HG03159 (cell line): ENCODE measurements at regions not wholly inside any gene's neighbourhood (a gene's known extent, or its start where the extent isn't known, plus 50 kb on each side); places are given as distances from the start of the nearest gene placed in this dataset.
A peak's percentile ranks its signal among the peaks of the same experiment; 100 is the strongest.

ENCODE experiments used
- ATAC-seq: cut with Tn5 transposase; IDR thresholded peaks from one replicate; pipeline ENCODE4 v1.9.1; 2021; ENCODE audit warnings: mild to moderate bottlenecking, moderate library complexity; ENCODE audit not compliant: unreplicated experiment

DNA sequence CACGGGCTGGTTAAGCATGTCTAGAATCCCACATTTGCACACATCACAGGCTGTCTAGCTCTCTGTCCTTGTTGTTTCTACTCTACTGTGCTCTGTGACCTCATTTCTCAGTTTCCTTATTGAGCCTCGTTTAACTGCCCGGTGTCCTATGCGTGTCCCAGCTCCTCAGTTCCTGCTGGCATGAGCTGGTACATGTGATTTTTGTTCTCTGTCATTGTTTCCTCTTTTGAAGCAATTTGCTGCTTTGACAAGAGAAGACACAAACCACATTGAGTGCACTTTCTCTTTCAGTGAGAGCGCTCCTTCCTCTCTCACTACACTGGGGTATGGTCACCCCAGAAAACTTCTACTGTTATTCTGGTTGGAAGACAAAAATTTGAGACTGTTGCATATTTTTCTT, 563.5 kb downstream of the PDCD6IP start:
- peak; percentile 97 for ATAC-seq

DNA sequence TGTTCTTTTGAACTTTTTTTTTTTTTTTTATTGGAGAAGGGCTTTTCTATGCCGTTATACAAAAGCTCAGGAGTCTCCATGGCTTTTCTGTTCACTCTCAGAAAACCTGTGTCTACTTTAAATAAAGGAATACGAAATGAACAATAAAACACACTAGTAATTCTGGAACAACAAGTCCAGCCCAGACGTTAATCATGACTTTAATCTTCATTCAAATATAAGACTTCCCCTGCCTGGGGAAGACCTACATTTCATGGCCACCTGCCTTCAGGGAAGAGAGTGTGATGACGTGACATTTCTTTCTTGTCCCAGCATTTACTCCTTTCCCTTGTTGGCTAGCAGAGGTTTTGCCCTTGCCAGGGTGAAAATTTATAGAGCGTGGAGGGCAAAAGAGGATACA, 564.5 kb downstream of the PDCD6IP start:
- no peak for ATAC-seq

DNA sequence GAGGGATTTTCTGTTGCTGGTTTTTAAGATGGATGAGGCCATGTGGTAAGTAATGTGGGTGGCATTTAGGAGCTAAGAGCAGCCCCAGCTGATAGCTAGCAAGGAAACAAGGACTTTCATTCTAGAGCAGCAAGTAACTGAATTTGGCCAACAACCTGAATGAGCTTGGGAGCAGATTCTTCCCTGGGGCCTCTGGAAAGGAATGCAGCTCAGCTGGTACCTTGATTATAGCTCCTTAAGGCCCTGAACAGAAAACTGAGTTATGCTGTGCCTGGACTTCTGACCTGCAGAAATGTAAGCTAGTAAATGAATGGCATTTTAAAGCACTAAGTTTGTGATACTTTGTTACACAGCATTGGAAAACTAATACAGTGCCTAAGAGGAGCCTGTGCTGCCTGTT, 565.5 kb downstream of the PDCD6IP start:
- no peak for ATAC-seq

DNA sequence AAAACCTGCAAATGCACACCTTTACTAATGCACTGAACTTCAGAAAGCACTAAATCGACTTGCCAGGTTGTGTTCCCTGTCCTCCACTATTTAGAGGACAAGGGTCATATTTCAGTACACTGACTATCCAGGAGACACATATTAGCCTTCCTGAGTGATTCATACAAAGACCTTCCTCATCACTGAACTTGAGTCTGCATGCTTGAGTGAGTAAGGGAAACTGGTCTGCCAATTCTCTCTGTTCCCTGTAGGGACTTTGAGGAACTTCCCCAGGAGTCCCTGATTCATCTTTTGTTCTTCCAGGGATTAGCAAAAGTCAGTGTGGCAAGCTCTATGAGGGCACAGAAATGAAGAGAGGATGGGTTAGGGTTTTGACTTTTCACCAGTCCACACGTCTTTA, 565.9 kb downstream of the PDCD6IP start:
- ATAC-seq: no peak

DNA sequence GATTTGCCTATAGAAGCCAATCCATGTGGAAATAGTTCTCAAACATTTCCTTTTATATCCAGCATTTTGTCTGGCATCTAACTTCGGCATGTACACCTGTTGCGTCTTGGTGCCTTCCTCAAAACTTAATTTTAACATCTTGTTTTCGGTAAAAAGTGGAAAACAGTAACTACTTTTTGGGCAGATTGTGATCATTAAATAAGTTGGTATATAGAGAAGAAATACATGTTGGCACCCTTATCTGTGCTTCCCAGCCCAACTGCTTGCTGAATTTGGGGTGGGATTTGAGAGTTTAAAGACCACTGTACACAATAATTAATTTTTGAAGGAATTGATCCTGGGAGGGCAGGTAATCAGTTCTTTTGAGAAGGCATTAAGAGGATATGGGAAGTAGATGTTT, 566.8 kb downstream of the PDCD6IP start:
- ATAC-seq: no peak

DNA sequence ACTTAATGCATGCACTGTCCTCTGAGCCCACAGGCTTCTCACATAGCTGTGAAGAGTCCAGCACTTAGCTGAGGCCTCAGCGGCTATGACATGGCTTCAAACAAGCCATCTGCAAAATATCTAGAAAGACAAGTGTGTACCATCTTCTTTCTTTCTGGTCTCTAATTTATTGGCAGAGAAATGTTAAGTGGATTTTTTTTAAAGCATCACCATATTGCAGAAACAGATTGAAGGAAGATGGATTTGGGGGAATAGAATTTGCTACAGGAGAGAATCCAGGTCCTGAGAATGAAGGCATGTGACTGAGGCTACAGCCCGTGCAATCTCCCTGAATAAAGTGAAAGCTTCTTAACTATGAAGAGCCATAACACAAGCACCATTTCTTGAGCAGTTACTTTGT, 567.3 kb downstream of the PDCD6IP start:
- no peak for ATAC-seq

DNA sequence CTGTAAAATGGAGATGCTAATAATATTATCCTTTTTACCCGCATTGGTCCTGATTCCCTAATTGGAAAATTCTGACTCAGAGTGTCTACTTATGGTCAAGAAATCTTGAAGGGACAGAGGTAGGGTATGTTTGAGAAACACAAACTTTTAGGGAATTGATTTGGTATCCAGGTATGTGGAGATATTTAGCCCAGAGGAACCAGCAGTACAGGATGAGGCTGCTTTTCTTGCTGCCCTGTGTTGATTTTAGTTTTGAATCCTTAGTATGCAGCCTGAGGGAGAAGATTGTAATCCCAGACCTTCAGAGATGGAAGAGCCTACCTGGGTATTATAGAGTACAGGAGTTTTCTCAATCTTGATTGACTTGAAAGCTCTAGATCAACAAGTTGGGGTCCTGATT, 569.1 kb downstream of the PDCD6IP start:
- no peak for ATAC-seq

DNA sequence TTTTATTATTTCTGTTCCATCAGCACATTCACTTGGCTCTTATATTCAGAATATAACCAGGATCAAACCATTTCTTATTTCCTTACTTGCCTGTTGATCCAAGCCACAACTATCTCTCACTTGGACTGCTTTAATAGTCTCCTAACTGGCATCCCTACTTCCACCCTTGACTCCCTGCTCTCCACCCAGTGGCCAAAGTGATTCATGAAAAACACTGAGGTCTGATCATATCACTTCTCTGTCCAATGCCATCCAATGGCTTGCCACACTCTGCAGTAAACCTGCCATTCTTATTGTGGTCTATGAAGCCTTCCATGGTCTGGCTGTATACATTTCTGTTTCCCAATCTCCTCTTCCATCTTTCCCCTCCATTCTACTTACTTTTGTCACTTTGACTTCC, 576.1 kb downstream of the PDCD6IP start:
- ATAC-seq: no peak

DNA sequence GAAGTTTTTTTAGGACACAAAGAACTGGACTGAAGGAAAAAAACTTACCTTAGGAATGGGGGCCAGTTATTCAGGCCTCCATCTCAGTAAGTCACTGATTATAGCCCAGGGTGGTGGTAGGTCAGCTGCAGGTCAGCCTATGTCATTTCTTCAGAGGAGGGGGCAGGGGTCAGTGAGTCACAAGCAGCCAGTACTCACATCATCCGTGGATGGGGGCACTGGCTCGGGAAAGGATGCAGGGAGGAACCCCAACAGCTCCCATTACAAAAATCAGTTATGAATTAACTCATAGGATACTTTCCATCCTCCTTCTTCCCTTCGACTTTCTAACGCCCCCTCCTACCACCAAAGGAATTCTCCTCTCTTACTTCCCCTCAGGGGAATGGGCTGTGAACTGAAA, 578.3 kb downstream of the PDCD6IP start:
- ATAC-seq: no peak

DNA sequence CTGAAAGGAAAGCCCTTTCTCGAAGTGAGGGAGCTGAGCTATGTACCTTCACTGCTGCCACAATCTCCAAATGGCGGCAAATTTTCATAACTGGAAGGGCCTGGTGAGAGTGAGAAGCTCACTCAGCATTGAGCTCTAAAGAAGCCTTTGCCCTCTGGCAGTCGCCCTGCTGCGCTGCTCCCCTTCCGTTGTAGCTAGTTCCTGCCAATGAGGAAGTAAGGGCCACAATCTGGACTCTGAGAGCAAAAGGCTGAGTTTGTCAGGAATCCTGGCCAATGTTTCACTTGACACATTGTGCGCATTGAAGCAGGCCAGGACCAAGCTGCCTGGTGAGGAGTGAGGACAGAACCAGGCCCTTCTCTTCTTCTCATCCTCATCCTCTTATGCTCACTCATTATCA, 579.5 kb downstream of the PDCD6IP start:
- no peak for ATAC-seq

DNA sequence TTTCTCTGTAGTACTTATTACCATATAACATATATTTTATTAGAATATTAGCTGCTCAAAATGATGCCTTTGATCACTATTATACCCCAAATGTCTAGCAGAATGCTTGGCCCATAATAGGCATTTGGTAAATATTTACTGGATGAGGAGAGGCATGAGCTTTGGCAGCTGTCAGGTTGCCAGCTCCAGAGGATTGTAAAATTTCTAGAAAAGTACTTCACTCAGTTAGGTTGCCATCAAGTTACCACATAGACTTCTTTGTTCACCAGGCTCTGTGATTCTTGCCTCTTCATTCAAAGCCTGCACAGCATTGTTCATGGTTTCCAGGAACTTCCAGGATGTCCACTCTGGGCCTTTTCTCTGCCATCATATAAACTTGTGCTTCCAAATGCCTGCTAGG, 582.8 kb downstream of the PDCD6IP start:
- ATAC-seq: no peak

DNA sequence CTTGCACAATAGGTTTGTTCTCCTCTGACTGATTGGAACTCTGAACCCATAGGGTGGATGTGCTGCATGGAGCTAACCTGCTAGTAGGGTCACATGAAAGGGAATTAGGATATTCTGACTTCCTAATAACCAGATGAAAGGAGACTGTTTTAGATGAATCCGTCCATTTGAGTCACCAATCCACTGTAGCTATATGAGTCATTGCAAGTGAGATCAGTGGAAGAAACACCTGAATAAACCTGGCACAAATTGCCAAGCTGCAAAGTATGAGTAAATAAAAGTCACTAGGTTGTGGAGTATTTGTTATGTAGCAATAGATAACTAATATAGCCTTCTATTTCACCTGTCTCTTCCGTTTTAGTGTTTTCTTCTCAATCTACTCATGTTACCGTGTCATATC, 584.4 kb downstream of the PDCD6IP start:
- no peak for ATAC-seq

DNA sequence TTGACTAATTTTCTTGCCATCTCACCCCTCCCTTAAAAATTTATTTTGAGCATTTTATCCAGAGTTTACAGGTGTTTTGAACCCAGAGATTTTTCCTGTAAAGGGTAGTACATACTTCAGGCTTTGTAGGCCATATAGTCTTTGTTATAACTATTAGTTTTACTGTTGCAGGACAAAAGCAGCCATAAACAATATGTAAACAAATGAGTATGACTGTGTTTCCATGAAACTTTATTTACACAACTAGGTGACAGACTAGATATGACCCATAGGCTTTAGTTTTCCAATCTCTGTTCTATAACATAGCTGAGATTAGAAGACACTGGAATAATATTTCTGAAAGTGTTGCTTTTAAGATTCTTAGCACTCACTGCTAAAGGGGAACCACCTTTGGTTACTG, 587.9 kb downstream of the PDCD6IP start:
- ATAC-seq: no peak

DNA sequence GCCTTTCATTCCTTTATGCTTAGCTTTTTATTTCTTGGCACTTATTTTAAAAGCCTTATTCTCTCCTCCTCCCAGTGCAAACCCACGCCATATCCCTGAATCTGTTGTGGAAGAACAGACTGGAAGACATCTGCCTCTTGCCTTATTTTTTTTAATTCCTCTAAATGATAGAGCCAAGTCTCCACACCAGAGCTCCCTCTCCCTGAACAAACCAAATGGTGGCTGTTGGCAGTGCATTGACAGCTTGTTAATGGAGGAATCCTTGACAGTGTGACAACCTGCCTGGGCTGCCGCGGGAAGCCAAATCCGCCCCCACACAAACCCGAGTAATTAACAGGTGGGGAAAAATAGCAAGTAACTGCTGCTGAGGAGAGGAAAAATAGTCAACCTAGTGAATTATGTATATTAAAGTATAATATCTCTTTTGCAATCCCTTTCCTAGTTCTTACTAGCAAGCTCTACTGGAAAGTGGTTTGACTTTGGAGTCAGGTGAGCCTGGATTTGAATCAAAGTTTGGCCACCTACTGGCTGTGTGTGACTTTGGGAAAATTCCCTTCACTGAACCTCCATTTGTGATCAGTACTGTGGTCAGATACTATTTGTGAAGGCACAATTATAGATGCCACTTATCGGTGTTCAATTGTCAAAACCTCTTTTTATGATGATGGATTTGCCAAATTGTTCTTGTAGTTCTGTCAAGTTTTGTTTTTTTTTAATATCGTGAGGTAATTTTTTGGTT, 589.6 kb downstream of the PDCD6IP start:
- ATAC-seq: no peak

DNA sequence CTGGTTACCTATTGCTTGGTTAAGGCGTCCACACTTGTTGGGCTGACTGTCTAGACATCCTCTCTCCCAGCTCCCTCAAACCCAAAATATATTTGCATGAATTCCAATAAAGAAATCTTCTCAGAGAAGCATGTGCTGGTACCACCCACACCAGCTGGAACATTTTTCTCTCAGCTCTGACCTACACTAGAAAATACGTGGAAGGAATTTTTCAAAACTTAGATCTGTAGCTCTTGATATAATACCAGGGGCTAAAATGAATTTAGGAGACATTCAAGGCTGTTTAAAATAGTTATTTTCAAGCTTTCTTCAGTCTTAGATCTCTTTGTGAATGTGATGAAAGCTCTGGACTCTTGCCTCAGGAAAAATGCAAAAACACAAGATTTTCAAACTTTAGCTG, 590.4 kb downstream of the PDCD6IP start:
- no peak for ATAC-seq

DNA sequence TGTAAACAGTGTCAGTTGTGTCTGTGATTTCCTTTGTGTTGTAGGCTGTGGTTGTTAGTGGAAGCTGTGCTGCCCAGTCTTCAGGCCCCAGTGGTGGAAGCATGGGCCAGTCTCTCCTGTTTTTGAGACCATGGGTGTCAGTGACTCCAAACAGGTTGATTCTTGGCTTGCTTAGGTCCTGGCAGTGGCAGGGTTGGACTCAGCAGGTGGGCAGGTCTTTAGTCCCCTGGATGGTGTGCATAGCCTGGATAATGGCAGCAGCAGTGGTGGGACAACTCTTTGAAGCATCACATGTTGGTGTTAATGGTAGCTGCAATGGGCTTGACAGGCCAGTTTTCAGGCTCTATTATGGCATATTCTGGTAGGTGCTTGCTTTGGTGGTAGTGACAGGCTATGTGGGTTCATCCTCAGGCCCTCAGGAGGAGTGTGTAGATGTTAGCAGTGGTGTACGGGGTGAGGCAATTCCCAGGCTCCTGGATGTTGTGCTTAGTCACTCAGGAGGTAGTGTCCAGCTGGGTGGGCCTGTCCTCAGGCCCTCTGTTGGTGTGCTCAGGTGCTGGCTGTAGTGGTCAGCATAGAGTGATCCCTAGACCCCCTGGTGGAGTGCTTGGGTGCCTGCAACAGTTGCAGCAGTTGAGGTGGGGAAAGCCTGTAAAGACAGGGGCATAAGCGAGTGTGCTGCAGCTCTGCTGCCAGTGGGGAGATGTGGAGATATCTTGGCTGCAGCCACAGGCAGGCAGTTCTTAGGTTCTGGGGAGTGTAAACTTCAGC, 596.7 kb downstream of the PDCD6IP start:
- ATAC-seq: no peak

DNA sequence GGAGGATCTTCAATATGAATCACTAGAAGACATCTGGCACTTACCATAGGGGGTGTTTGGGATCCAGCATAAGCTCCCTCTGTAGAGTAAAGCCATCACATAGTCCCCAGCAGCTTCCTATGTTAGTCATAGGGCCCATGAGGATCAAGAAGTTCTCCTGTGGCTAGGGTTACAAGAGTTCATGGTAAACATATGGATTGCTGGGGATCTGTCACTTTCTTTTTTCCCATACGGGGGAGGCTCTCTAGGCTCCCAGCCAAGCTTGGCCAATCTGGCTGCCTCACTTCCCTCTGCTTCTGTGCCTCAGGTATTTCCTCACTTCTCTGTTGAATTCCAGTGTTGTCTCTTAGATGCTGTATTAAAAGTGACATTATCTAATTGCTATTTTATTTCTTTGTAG, 597.9 kb downstream of the PDCD6IP start:
- ATAC-seq: no peak

DNA sequence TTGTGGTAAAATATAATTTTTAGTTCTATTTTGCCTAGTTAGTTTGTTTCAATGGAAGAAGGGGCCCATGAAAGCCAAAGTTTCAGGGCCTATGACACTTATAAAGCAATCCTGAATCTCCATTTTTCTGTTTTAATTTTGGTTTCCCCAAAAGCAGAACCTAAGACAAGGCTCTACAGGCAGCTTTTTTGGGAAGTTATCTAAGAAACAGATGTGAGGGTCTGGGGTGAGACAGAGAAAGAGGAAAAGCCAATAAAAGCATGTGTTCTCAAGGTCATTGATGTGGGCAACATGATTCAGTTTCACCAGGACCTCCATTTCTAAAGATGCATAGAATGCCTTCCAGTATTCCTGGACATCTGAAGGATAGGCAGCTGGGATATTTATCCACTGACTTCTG, 598.5 kb downstream of the PDCD6IP start:
- ATAC-seq: no peak

DNA sequence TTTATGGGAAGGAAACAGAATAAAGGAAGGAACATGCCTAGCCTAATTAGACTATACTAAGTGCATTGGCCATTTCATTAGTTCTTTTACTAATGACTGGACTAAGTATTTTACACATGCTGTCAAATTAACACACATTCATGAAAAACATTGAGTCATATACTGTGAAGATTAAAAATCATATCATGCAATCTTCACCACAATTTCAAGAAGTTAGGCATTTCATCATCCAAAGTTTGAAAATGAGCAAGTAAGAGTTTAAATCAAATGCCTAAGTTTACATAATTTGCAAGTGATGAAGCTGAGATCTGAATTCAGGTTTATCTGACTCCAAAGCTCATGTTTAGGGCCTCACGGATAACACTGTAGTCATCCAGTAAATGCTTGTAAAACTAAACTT, 601.0 kb downstream of the PDCD6IP start:
- no peak for ATAC-seq

DNA sequence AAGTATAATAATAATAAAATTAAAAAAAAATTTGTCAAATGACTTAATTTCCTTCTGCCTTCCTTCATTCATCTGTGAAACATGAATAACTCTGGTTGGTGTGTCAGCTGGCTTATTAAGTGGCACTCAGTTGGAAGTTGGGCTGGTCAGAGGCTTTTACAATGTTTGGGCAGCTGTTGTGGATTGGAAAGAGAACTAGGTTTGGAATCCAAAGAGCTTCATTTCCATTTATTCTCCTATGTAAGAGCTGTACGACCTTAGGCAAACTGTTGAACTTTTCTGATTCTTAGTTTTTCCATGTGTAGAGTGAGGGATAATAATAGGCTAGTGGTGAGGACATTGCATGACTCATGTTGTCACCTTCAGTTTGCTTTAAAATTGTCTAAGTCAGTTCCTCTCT, 606.7 kb downstream of the PDCD6IP start:
- ATAC-seq: no peak

DNA sequence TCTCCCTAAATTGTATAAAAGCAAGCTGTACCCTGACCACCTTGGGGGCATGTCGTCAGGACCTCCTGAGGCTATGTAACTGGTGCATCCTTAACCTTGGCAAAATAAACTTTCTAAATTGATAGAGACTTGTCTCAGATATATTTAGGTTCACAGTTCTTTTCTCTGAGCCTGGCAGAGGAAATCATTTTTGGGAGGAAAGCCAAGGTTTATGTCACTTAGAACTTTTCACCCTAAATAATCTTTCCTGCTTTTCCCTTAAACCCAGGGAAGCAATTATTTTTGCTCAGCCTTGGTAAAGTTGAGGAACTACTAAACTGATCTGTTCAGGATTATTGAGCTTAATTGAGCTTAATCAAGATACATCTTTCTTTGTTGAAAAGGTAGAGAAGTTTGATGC, 608.9 kb downstream of the PDCD6IP start:
- no peak for ATAC-seq

DNA sequence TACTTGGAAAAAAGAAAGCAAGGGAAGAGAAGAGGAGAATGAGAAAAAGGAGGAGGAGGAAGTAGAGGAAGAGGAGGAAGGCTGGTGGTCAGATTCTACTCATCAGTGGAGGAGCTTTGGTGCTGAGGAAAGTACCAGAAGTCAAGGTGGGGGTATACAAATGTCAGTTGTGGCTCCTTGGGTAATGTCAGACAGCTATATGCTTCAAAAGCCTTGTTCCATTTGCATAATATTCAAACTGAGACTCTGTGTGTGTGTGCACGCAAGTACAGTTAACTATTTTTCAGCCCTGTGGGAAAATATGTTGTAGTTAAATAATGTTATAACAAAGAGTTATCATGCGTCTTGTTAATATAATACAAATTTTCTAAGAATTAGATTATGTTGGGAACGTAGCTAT, 609.7 kb downstream of the PDCD6IP start:
- no peak for ATAC-seq

DNA sequence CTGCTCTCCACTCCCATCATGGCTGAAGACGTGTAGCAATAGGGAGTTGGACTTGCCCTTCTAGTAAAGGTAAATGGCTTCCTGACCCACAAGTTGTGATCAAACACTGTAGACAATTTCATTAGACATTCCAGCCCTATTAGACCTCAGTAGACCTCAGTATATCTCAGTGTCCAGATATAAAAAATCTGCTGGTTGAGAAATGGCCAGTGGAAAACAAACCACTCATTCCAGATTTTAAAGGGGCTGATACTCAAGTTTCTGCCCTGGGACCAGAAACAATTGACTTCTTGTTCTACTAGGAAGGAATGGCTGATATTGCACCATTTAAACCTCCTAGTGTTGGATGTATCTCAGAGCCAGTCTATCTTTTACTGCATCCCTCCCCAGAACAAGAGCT, 613.2 kb downstream of the PDCD6IP start:
- no peak for ATAC-seq
